ENCODE measurements at regions not wholly inside any gene's neighbourhood (a gene's known extent, or its start where the extent isn't known, plus 50 kb on each side); places are given as distances from the start of the nearest gene placed in this dataset.

GRCh38 chr12:65620046-65620445 is 204.2 kb upstream of the HMGA2 start:
- Histone ChIP-seq H3K9me2 (ENCODE audit: insufficient read depth, low read length) (no peaks in the 10 kb centered on the region), H3K9me3 (ENCODE audit: low read length) (no peaks in the 10 kb centered on the region), H3K79me2 (ENCODE audit: insufficient read depth, low read depth, low read length) (no peaks in the 10 kb centered on the region), H2AFZ (ENCODE audit: low read length) (no peak overlapping the region), H3K4me3 (ENCODE audit: low read depth, low read length, poor library complexity, severe bottlenecking) (no peak overlapping the region), H3K4me1 (ENCODE audit: insufficient read depth, low read length, poor library complexity, severe bottlenecking) (no peaks in the 10 kb centered on the region), H3K36me3 (ENCODE audit: insufficient read depth, low read length) (no peaks in the 10 kb centered on the region), H3K4me2 (ENCODE audit: low read length) (no peak overlapping the region), H4K20me1 (ENCODE audit: insufficient read depth, low read length) (no peaks in the 10 kb centered on the region), H3K27ac (ENCODE audit: low read depth, low read length, poor library complexity, severe bottlenecking) (no peak overlapping the region)
- intact Hi-C loops (cut with micrococcal nuclease; ENCODE audit: unreplicated experiment), result no loop called here
- ChIA-PET CTCF (ENCODE audit: unreplicated experiment) (no interaction called here), POLR2A (interaction anchor here (1.0 kb wide), 1 partner anchor 140 kb away, joined by 3 read pairs; no protein-coding TSS in a partner anchor)
- BruUV-seq (replicated peaks), result no TSS peak
- no peak for DNase-seq (ENCODE audit: low spot score)
- TF ChIP-seq EZH2phosphoT487 (IDR thresholded peaks at IDR 0.05; ENCODE audit: borderline replicate concordance, low read depth, low read length) (no peak), CTCF (conservative IDR thresholded peaks at IDR 0.05; ENCODE audit: low read length) (no peak)

DNA sequence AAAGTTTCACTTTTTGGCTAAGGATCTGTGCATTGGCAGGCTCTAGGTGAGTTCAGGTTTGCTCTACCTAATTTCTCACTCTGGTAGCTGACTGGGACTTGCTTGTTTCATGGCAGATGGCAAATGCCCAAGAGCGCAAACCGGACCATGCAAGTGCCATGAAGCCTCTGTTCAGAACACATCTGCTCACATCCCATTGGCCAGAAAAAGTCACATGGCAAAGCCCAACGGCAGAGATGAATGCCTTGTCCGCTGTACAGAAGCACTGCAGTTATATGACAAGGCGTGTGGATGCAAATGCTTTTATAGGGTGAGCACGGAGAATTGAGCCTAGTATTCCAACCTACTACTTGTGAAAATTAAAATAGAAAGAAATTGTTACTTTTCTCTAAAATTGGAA is 202.2 kb upstream of the HMGA2 start:
- H3K4me2 ChIP-seq (ENCODE audit: low read length), result no peak overlapping the region
- CTCF ChIA-PET (ENCODE audit: unreplicated experiment), result no interaction called here
- BruUV-seq (replicated peaks), result no TSS peak
- no peak for DNase-seq (ENCODE audit: low spot score)
- H3K9me2 ChIP-seq (ENCODE audit: insufficient read depth, low read length), result no peaks in the 10 kb centered on the region
- no peak overlapping the region for H2AFZ ChIP-seq (ENCODE audit: low read length)
- no peaks in the 10 kb centered on the region for H3K4me1 ChIP-seq (ENCODE audit: insufficient read depth, low read length, poor library complexity, severe bottlenecking)
- no peaks in the 10 kb centered on the region for H4K20me1 ChIP-seq (ENCODE audit: insufficient read depth, low read length)
- intact Hi-C loops (cut with micrococcal nuclease; ENCODE audit: unreplicated experiment), result no loop called here
- no peak for TF ChIP-seq CTCF (conservative IDR thresholded peaks at IDR 0.05; ENCODE audit: low read length)
- TF ChIP-seq EZH2phosphoT487 (IDR thresholded peaks at IDR 0.05; ENCODE audit: borderline replicate concordance, low read depth, low read length), result no peak
- H3K79me2 ChIP-seq (ENCODE audit: insufficient read depth, low read depth, low read length), result no peaks in the 10 kb centered on the region
- no peak overlapping the region for H3K27ac ChIP-seq (ENCODE audit: low read depth, low read length, poor library complexity, severe bottlenecking)
- POLR2A ChIA-PET, result no interaction called here
- H3K36me3 ChIP-seq (ENCODE audit: insufficient read depth, low read length), result no peaks in the 10 kb centered on the region
- no peaks in the 10 kb centered on the region for H3K9me3 ChIP-seq (ENCODE audit: low read length)
- no peak overlapping the region for H3K4me3 ChIP-seq (ENCODE audit: low read depth, low read length, poor library complexity, severe bottlenecking)

DNA sequence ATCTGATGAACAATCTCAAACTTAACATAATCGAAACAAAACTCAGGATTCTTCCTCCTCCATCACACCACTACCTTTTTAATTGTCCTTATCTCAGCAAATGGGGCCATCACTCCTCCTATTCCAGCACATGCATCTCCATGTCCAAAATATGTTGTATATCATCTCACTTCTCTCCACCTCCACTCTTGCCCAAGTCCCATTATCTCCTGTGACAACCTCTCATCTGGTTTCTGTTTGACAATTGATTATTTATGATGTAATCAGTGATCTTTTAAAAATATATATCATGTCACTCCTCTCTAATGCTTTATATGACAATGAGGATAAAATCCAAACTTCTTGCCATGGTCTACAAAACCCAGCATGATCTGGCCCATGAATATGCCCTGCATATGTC is 200.8 kb upstream of the HMGA2 start:
- no peak overlapping the region for H3K27ac ChIP-seq (ENCODE audit: low read depth, low read length, poor library complexity, severe bottlenecking)
- no peaks in the 10 kb centered on the region for H3K79me2 ChIP-seq (ENCODE audit: insufficient read depth, low read depth, low read length)
- H2AFZ ChIP-seq (ENCODE audit: low read length), result no peak overlapping the region
- ChIA-PET POLR2A (no interaction called here), CTCF (ENCODE audit: unreplicated experiment) (no interaction called here)
- DNase-seq (ENCODE audit: low spot score), result no peak
- H3K4me2 ChIP-seq (ENCODE audit: low read length), result no peak overlapping the region
- no peaks in the 10 kb centered on the region for H3K9me3 ChIP-seq (ENCODE audit: low read length)
- no peak for TF ChIP-seq CTCF (conservative IDR thresholded peaks at IDR 0.05; ENCODE audit: low read length)
- TF ChIP-seq EZH2phosphoT487 (IDR thresholded peaks at IDR 0.05; ENCODE audit: borderline replicate concordance, low read depth, low read length), result no peak
- no peak overlapping the region for H3K4me3 ChIP-seq (ENCODE audit: low read depth, low read length, poor library complexity, severe bottlenecking)
- no peaks in the 10 kb centered on the region for H3K4me1 ChIP-seq (ENCODE audit: insufficient read depth, low read length, poor library complexity, severe bottlenecking)
- no peaks in the 10 kb centered on the region for H3K36me3 ChIP-seq (ENCODE audit: insufficient read depth, low read length)
- no TSS peak for BruUV-seq (replicated peaks)
- no peaks in the 10 kb centered on the region for H3K9me2 ChIP-seq (ENCODE audit: insufficient read depth, low read length)
- H4K20me1 ChIP-seq (ENCODE audit: insufficient read depth, low read length), result no peaks in the 10 kb centered on the region
- intact Hi-C loops (cut with micrococcal nuclease; ENCODE audit: unreplicated experiment), result no loop called here

All from OCI-LY7 (cell line).